Liver (tissue), 3 donors: ENCODE measurements at regions not wholly inside any gene's neighbourhood (a gene's known extent, or its start where the extent isn't known, plus 50 kb on each side); places are given as distances from the start of the nearest gene placed in this dataset.

Source experiments
- FOXA1 ChIP-seq: IDR thresholded peaks from 2 replicates; pipeline ENCODE4 v1.6.1; 2016; ENCODE audit warnings: antibody characterized with exemption
- JUND ChIP-seq, 2 donors: IDR thresholded peaks; 2 replicates each; pipeline ENCODE4 v1.6.1; 2016; ENCODE audit warnings: antibody characterized with exemption in 2 of 2
- RAD21 ChIP-seq, 2 donors: IDR thresholded peaks; 2 replicates each; pipeline ENCODE4 v1.6.1; 2016; ENCODE audit warnings: antibody characterized with exemption in 2 of 2, mild to moderate bottlenecking in 2 of 2
- REST ChIP-seq: IDR thresholded peaks from 2 replicates; pipeline ENCODE4 v1.6.1; 2016; ENCODE audit warnings: antibody characterized with exemption, mild to moderate bottlenecking
- TF ChIP-seq, protein P1 (sequence below): fragments of 150-350 bp; IDR thresholded peaks from 2 replicates; pipeline ENCODE4 v1.5.1; 2017; ENCODE audit warnings: improper control_type of control experiment, low read depth, low read length; ENCODE audit not compliant: missing input control
- donor health status: healthy.
- donor health status: healthy.

DNA sequence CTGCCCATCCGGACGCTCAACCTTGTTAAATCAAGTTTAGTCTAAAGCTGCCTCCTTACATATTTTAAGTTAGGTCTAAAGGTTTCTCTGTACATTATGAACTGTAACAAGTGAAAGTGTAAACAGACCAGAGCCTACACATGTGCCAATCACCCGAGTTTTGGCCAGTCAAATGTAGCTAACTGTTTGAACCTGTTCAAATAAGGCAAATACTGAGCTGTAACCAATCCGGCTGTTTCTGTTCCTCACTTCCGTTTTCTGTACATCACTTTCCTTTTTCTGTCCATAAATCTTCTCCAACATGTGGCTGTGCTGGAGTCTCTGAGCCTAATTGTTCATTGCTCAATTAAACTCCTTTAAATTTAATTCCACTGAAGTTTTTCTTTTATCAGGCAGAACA lies 113.3 kb upstream of the SHISA3 start:
- TF ChIP-seq, protein P1, sequence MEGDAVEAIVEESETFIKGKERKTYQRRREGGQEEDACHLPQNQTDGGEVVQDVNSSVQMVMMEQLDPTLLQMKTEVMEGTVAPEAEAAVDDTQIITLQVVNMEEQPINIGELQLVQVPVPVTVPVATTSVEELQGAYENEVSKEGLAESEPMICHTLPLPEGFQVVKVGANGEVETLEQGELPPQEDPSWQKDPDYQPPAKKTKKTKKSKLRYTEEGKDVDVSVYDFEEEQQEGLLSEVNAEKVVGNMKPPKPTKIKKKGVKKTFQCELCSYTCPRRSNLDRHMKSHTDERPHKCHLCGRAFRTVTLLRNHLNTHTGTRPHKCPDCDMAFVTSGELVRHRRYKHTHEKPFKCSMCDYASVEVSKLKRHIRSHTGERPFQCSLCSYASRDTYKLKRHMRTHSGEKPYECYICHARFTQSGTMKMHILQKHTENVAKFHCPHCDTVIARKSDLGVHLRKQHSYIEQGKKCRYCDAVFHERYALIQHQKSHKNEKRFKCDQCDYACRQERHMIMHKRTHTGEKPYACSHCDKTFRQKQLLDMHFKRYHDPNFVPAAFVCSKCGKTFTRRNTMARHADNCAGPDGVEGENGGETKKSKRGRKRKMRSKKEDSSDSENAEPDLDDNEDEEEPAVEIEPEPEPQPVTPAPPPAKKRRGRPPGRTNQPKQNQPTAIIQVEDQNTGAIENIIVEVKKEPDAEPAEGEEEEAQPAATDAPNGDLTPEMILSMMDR = no peak
- TF ChIP-seq RAD21 (IDR thresholded peaks at IDR 0.05) (no peak), REST (no peak), JUND (IDR thresholded peaks at IDR 0.05) (no peak), FOXA1 (no peak)
